Prostate gland (tissue), 2 donors: ENCODE measurements at regions not wholly inside any gene's neighbourhood (a gene's known extent, or its start where the extent isn't known, plus 50 kb on each side); places are given as distances from the start of the nearest gene placed in this dataset.

Experiments
- CTCF ChIP-seq, 4 experiments: fragments of 200-600 bp in 2 of 4; fragments of 450-650 bp in 2 of 4; sonication (generic) in 2 of 4; IDR thresholded peaks; 1 replicate in 3 of 4; 2 replicates in 1 of 4; pipeline ENCODE4 v1.5.1; 2016 to 2019; ENCODE audit warnings: antibody characterized with exemption in 4 of 4, mild to moderate bottlenecking in 2 of 4, moderate library complexity in 2 of 4
- POLR2A ChIP-seq: fragments of 450-650 bp; IDR thresholded peaks from one replicate; pipeline ENCODE4 v1.6.1; 2016; ENCODE audit warnings: antibody characterized with exemption, mild to moderate bottlenecking

DNA sequence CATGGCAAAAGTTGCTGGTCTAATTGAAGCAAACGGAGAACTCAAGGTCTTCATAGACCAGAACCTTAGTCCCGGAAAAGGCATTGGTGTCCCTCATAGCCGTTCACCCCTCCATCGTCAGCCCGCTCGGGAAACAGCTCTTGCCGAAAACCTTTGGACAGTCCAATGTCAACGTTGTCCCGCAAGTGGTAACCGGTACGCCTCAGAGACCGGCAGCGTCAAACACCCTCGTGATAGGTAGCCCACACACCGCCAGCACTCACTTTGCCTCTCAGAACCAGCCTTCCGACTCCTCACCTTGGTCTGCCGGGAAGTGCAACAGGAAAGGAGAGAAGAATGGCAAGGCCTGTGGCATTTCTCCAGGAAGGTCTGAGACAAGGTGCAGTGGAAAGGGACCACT, 351.3 kb upstream of the CAMK1G start:
- TF ChIP-seq CTCF (IDR thresholded peaks at IDR 0.05) (no peak), POLR2A (no peak)
